ENCODE measurements at regions not wholly inside any gene's neighbourhood (a gene's known extent, or its start where the extent isn't known, plus 50 kb on each side); places are given as distances from the start of the nearest gene placed in this dataset.
A peak's percentile ranks its signal among the peaks of the same experiment; 100 is the strongest.

- no peak for DNase-seq (ENCODE audit: low spot score)
- Histone ChIP-seq H4K20me1 (ENCODE audit: insufficient read depth, low read length) (no peaks in the 10 kb centered on the region), H3K9me2 (ENCODE audit: insufficient read depth, low read length) (no peaks in the 10 kb centered on the region), H2AFZ (ENCODE audit: low read length) (no peak overlapping the region), H3K4me1 (ENCODE audit: insufficient read depth, low read length, poor library complexity, severe bottlenecking) (peaks cover 11% of the 10 kb centered on the region), H3K79me2 (ENCODE audit: insufficient read depth, low read depth, low read length) (no peaks in the 10 kb centered on the region), H3K27ac (ENCODE audit: low read depth, low read length, poor library complexity, severe bottlenecking) (no peak overlapping the region), H3K4me2 (ENCODE audit: low read length) (no peak overlapping the region), H3K36me3 (ENCODE audit: insufficient read depth, low read length) (no peaks in the 10 kb centered on the region), H3K4me3 (ENCODE audit: low read depth, low read length, poor library complexity, severe bottlenecking) (no peak overlapping the region), H3K9me3 (ENCODE audit: low read length) (no peaks in the 10 kb centered on the region)
- intact Hi-C loops (cut with micrococcal nuclease; ENCODE audit: unreplicated experiment) = no loop called here
- TF ChIP-seq, protein P1, sequence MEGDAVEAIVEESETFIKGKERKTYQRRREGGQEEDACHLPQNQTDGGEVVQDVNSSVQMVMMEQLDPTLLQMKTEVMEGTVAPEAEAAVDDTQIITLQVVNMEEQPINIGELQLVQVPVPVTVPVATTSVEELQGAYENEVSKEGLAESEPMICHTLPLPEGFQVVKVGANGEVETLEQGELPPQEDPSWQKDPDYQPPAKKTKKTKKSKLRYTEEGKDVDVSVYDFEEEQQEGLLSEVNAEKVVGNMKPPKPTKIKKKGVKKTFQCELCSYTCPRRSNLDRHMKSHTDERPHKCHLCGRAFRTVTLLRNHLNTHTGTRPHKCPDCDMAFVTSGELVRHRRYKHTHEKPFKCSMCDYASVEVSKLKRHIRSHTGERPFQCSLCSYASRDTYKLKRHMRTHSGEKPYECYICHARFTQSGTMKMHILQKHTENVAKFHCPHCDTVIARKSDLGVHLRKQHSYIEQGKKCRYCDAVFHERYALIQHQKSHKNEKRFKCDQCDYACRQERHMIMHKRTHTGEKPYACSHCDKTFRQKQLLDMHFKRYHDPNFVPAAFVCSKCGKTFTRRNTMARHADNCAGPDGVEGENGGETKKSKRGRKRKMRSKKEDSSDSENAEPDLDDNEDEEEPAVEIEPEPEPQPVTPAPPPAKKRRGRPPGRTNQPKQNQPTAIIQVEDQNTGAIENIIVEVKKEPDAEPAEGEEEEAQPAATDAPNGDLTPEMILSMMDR (conservative IDR thresholded peaks at IDR 0.05; ENCODE audit: low read length) = no peak
- no peak for TF ChIP-seq EZH2phosphoT487 (IDR thresholded peaks at IDR 0.05; ENCODE audit: borderline replicate concordance, low read depth, low read length)
- POLR2A ChIA-PET = no interaction called here
- CTCF ChIA-PET (ENCODE audit: unreplicated experiment) = interaction anchor here (0.6 kb wide), 1 partner anchor 260 kb away, joined by 3 read pairs; no protein-coding TSS in a partner anchor
- BruUV-seq (replicated peaks) = no TSS peak
Measured at GRCh38 chr3:110734524-110734923, 337.1 kb upstream of the NECTIN3 start.

DNA sequence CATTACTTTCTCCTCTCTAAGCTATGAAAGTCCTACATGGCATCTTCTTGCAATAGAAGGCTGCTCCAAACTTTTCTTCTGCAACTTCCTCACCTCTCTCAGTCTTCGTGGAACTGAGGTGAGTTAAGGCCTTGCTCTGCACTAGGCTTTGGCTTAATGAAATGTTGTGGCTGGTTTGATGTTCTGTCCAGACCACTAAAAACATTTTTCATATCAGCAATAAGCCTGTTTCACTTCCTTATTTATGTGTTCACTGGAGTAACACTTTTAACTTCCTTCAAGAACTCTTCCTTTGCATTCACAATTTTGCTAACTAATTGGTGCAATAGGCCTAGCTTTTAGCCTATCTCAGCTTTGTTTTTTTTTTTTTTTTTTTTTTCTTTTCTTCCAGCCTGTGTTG is 335.3 kb upstream of the NECTIN3 start:
- Histone ChIP-seq H3K27ac (ENCODE audit: low read depth, low read length, poor library complexity, severe bottlenecking) (no peak overlapping the region), H3K79me2 (ENCODE audit: insufficient read depth, low read depth, low read length) (no peaks in the 10 kb centered on the region), H4K20me1 (ENCODE audit: insufficient read depth, low read length) (no peaks in the 10 kb centered on the region), H3K9me2 (ENCODE audit: insufficient read depth, low read length) (no peaks in the 10 kb centered on the region), H3K4me2 (ENCODE audit: low read length) (peak overlapping the region; percentile 33), H3K36me3 (ENCODE audit: insufficient read depth, low read length) (no peaks in the 10 kb centered on the region), H3K4me3 (ENCODE audit: low read depth, low read length, poor library complexity, severe bottlenecking) (no peak overlapping the region), H2AFZ (ENCODE audit: low read length) (no peak overlapping the region), H3K9me3 (ENCODE audit: low read length) (no peaks in the 10 kb centered on the region), H3K4me1 (ENCODE audit: insufficient read depth, low read length, poor library complexity, severe bottlenecking) (peaks cover 11% of the 10 kb centered on the region)
- intact Hi-C loops (cut with micrococcal nuclease; ENCODE audit: unreplicated experiment) = no loop called here
- ChIA-PET CTCF (ENCODE audit: unreplicated experiment) (no interaction called here), POLR2A (interaction anchor here (0.6 to 1.1 kb wide), 3 partner anchors 19 to 129 kb away, joined by 3 to 4 read pairs (median 3); no protein-coding TSS in a partner anchor)
- no TSS peak for BruUV-seq (replicated peaks)
- peak; percentile 58 for DNase-seq (ENCODE audit: low spot score)
- TF ChIP-seq, protein P1 (conservative IDR thresholded peaks at IDR 0.05; ENCODE audit: low read length) = no peak
- no peak for TF ChIP-seq EZH2phosphoT487 (IDR thresholded peaks at IDR 0.05; ENCODE audit: borderline replicate concordance, low read depth, low read length)

GRCh38 chr3:110738531-110738930 is 333.1 kb upstream of the NECTIN3 start:
- intact Hi-C loops (cut with micrococcal nuclease; ENCODE audit: unreplicated experiment) = no loop called here
- Histone ChIP-seq H3K27ac (ENCODE audit: low read depth, low read length, poor library complexity, severe bottlenecking) (no peak overlapping the region), H3K79me2 (ENCODE audit: insufficient read depth, low read depth, low read length) (no peaks in the 10 kb centered on the region), H4K20me1 (ENCODE audit: insufficient read depth, low read length) (no peaks in the 10 kb centered on the region), H3K9me2 (ENCODE audit: insufficient read depth, low read length) (no peaks in the 10 kb centered on the region), H3K4me2 (ENCODE audit: low read length) (no peak overlapping the region), H3K4me1 (ENCODE audit: insufficient read depth, low read length, poor library complexity, severe bottlenecking) (peaks cover 11% of the 10 kb centered on the region), H3K36me3 (ENCODE audit: insufficient read depth, low read length) (no peaks in the 10 kb centered on the region), H3K9me3 (ENCODE audit: low read length) (no peaks in the 10 kb centered on the region), H3K4me3 (ENCODE audit: low read depth, low read length, poor library complexity, severe bottlenecking) (no peak overlapping the region), H2AFZ (ENCODE audit: low read length) (no peak overlapping the region)
- POLR2A ChIA-PET = interaction anchor here (0.6 kb wide), 1 partner anchor 487 kb away, joined by 3 read pairs; no protein-coding TSS in a partner anchor
- CTCF ChIA-PET (ENCODE audit: unreplicated experiment) = no interaction called here
- no peak for TF ChIP-seq EZH2phosphoT487 (IDR thresholded peaks at IDR 0.05; ENCODE audit: borderline replicate concordance, low read depth, low read length)
- TF ChIP-seq, protein P1 (conservative IDR thresholded peaks at IDR 0.05; ENCODE audit: low read length) = no peak
- DNase-seq (ENCODE audit: low spot score) = no peak
- BruUV-seq (replicated peaks) = no TSS peak
